ENCODE measurements at regions not wholly inside any gene's neighbourhood (a gene's known extent, or its start where the extent isn't known, plus 50 kb on each side); places are given as distances from the start of the nearest gene placed in this dataset.

GRCh38 chr4:103308248-103308561 lies 110.1 kb upstream of the CENPE start:
- Histone ChIP-seq H3K36me3 (ENCODE audit: control insufficient read depth in 2 of 2, insufficient read depth in 2 of 2, low read length in 1 of 2) (no peaks in the 10 kb centered on the region), H3K27me3 (replicated peaks in 1 of 2; ENCODE audit: control insufficient read depth in 2 of 2, insufficient read depth in 2 of 2, low read length in 1 of 2) (no peaks in the 10 kb centered on the region), H3K79me2 (ENCODE audit: control insufficient read depth, insufficient read depth, low read length) (no peaks in the 10 kb centered on the region), H3K9me3 (replicated peaks; ENCODE audit: control insufficient read depth, insufficient read depth, low read length) (no peaks in the 10 kb centered on the region), H4K20me1 (ENCODE audit: control insufficient read depth, insufficient read depth) (no peaks in the 10 kb centered on the region), H3K4me3 (no peak overlapping the region), H3K27ac (ENCODE audit: control insufficient read depth, insufficient read depth) (no peak overlapping the region), H3K9ac (ENCODE audit: control insufficient read depth, insufficient read depth, low read length) (no peak overlapping the region), H3K4me2 (ENCODE audit: control insufficient read depth, insufficient read depth) (no peak overlapping the region), H2AFZ (ENCODE audit: control insufficient read depth, low read depth, low read length) (no peak overlapping the region), H3K4me1 (ENCODE audit: control insufficient read depth, insufficient read depth, low read length) (no peaks in the 10 kb centered on the region)
- intact Hi-C loops (cut with micrococcal nuclease; ENCODE audit: unreplicated experiment), result no loop called here
- in situ Hi-C loops (cut with MboI), result no loop called here
- RAD21 ChIA-PET (ENCODE audit: unreplicated experiment), result no interaction called here
- WGBS (ENCODE audit: insufficient coverage, insufficient replicate concordance, low lambda C conversion rate, missing lambda C conversion rate), result 17% methylated on average over 5 of the region's 5 CpGs
- FAIRE-seq (no peak), ATAC-seq (no peak), DNase-seq (ENCODE audit: low read depth, low spot score) (no peak)
- POLR2A ChIA-PET, result no interaction called here
- SMC1A ChIA-PET (ENCODE audit: uncharacterized antibody, unreplicated experiment), result interaction anchor here (0.6 kb wide), 1 partner anchor 244 kb away, joined by 3 read pairs; no protein-coding TSS in a partner anchor
- BruUV-seq (replicated peaks), result no TSS peak
- CTCF ChIA-PET, result interaction anchor here (1.2 kb wide), 1 partner anchor 10 kb away, joined by 4 read pairs; no protein-coding TSS in a partner anchor
- no peak for TF ChIP-seq BCLAF1 (IDR thresholded peaks at IDR 0.05)
- no peak for TF ChIP-seq EED (IDR thresholded peaks at IDR 0.05; ENCODE audit: low read depth)
- no peak for TF ChIP-seq TARDBP (IDR thresholded peaks at IDR 0.05; ENCODE audit: borderline replicate concordance)
- no peak for TF ChIP-seq NR2F1 (conservative IDR thresholded peaks at IDR 0.05)
- TF ChIP-seq ZNF217 (IDR thresholded peaks at IDR 0.05), result no peak
- TF ChIP-seq NBN (IDR thresholded peaks at IDR 0.05), result no peak
- TF ChIP-seq WRNIP1 (IDR thresholded peaks at IDR 0.05; ENCODE audit: borderline replicate concordance, low read depth, low read length), result no peak
- no peak for TF ChIP-seq PKNOX1 (IDR thresholded peaks at IDR 0.05)
- no peak for TF ChIP-seq CTCF (IDR thresholded peaks at IDR 0.05 in 2 of 3, conservative IDR thresholded peaks at IDR 0.05 in 1 of 3; ENCODE audit: control insufficient read depth in 2 of 3, extremely low read depth in 1 of 3, insufficient read depth in 1 of 3, low read depth in 3 of 3, low read length in 3 of 3)
- TF ChIP-seq ESRRA (IDR thresholded peaks at IDR 0.05; ENCODE audit: low read length), result no peak
- no peak for TF ChIP-seq YY1 (IDR thresholded peaks at IDR 0.05; ENCODE audit: low read depth, low read length)
- no peak for TF ChIP-seq KLF5 (IDR thresholded peaks at IDR 0.05; ENCODE audit: partially characterized antibody)

All from GM12878 (cell line).